NT2/D1 (cell line): ENCODE measurements at regions not wholly inside any gene's neighbourhood (a gene's known extent, or its start where the extent isn't known, plus 50 kb on each side); places are given as distances from the start of the nearest gene placed in this dataset.

Experiments
- DNase-seq: peaks from one replicate; pipeline ENCODE4 v3.0.0-alpha.2; 2011; ENCODE audit warnings: low read depth, low spot score
- H3K27me3 ChIP-seq: 2 replicates; pipeline ENCODE4 v1.6.0; 2011; ENCODE audit warnings: mild to moderate bottlenecking; ENCODE audit not compliant: insufficient read length, insufficient read depth
- H3K36me3 ChIP-seq: 2 replicates; pipeline ENCODE4 v1.6.1; 2011; ENCODE audit warnings: mild to moderate bottlenecking, low read length, mixed read lengths; ENCODE audit not compliant: insufficient read depth, insufficient read length
- H3K4me1 ChIP-seq: 2 replicates; pipeline ENCODE4 v1.5.1; 2011; ENCODE audit not compliant: insufficient read depth, insufficient read length
- H3K4me3 ChIP-seq: 2 replicates; pipeline ENCODE4 v1.5.1; 2011; ENCODE audit warnings: low read depth; ENCODE audit not compliant: insufficient read length
- H3K9ac ChIP-seq: 2 replicates; pipeline ENCODE4 v1.6.0; 2011; ENCODE audit warnings: low read depth; ENCODE audit not compliant: insufficient read length
- H3K9me3 ChIP-seq: 2 replicates; pipeline ENCODE4 v1.5.1; 2011; ENCODE audit warnings: mild to moderate bottlenecking, low read length; ENCODE audit not compliant: insufficient read depth
- SUZ12 ChIP-seq: IDR thresholded peaks from 2 replicates; pipeline ENCODE4 v1.6.1; 2011; ENCODE audit not compliant: insufficient read length, insufficient read depth; ENCODE audit errors: extremely low read depth
- YY1 ChIP-seq: IDR thresholded peaks from 2 replicates; pipeline ENCODE4 v1.6.1; 2011; ENCODE audit not compliant: insufficient read length, insufficient read depth
- ZNF274 ChIP-seq: IDR thresholded peaks from 2 replicates; pipeline ENCODE4 v1.6.1; 2011; ENCODE audit warnings: mild to moderate bottlenecking, low read depth, low read length

- TF ChIP-seq SUZ12 (no peak), YY1 (no peak), ZNF274 (no peak)
- H3K27me3 ChIP-seq = no peaks in the 10 kb centered on the region
- H3K4me3 ChIP-seq = no peak overlapping the region
- DNase-seq = no peak
- no peaks in the 10 kb centered on the region for H3K9me3 ChIP-seq
- no peaks in the 10 kb centered on the region for H3K36me3 ChIP-seq
- H3K4me1 ChIP-seq = no peaks in the 10 kb centered on the region
- H3K9ac ChIP-seq = no peak overlapping the region
Observed at GRCh38 chr3:189082666-189083427, 88.9 kb upstream of the TPRG1 start.

GRCh38 chr3:189084620-189085019 lies 87.2 kb upstream of the TPRG1 start:
- H3K27me3 ChIP-seq = no peaks in the 10 kb centered on the region
- H3K36me3 ChIP-seq = no peaks in the 10 kb centered on the region
- TF ChIP-seq SUZ12 (no peak), YY1 (no peak), ZNF274 (no peak)
- H3K9me3 ChIP-seq = no peaks in the 10 kb centered on the region
- no peak overlapping the region for H3K4me3 ChIP-seq
- no peak overlapping the region for H3K9ac ChIP-seq
- no peaks in the 10 kb centered on the region for H3K4me1 ChIP-seq
- no peak for DNase-seq

- H3K9me3 ChIP-seq = 0 out of 2 replicates have a peak, but pooled peaks cover 4% of the 10 kb centered on the region
- no peaks in the 10 kb centered on the region for H3K4me1 ChIP-seq
- DNase-seq = no peak
- no peak overlapping the region for H3K9ac ChIP-seq
- H3K4me3 ChIP-seq = no peak overlapping the region
- no peaks in the 10 kb centered on the region for H3K36me3 ChIP-seq
- no peak for TF ChIP-seq SUZ12
- TF ChIP-seq YY1 = no peak
- no peak for TF ChIP-seq ZNF274
- H3K27me3 ChIP-seq = no peaks in the 10 kb centered on the region
Observed at GRCh38 chr3:189092547-189092946, 79.2 kb upstream of the TPRG1 start.

GRCh38 chr3:189094539-189094938 lies 77.2 kb upstream of the TPRG1 start:
- Histone ChIP-seq H3K36me3 (no peaks in the 10 kb centered on the region), H3K4me1 (no peaks in the 10 kb centered on the region), H3K9ac (no peak overlapping the region), H3K27me3 (no peaks in the 10 kb centered on the region), H3K9me3 (0 out of 2 replicates have a peak, but pooled peaks cover 4% of the 10 kb centered on the region), H3K4me3 (no peak overlapping the region)
- TF ChIP-seq SUZ12 (no peak), ZNF274 (no peak), YY1 (no peak)
- no peak for DNase-seq

- H3K27me3 ChIP-seq = no peaks in the 10 kb centered on the region
- no peak overlapping the region for H3K9ac ChIP-seq
- no peak overlapping the region for H3K4me3 ChIP-seq
- H3K9me3 ChIP-seq = 0 out of 2 replicates have a peak, but pooled peaks cover 4% of the 10 kb centered on the region
- TF ChIP-seq ZNF274 (no peak), YY1 (no peak), SUZ12 (no peak)
- H3K36me3 ChIP-seq = no peaks in the 10 kb centered on the region
- H3K4me1 ChIP-seq = no peaks in the 10 kb centered on the region
- DNase-seq = no peak
Observed at GRCh38 chr3:189096092-189096491, 75.7 kb upstream of the TPRG1 start.

GRCh38 chr3:189099031-189099471 lies 72.7 kb upstream of the TPRG1 start:
- H3K4me1 ChIP-seq = no peaks in the 10 kb centered on the region
- H3K36me3 ChIP-seq = no peaks in the 10 kb centered on the region
- TF ChIP-seq SUZ12 (no peak), ZNF274 (no peak), YY1 (no peak)
- 0 out of 2 replicates have a peak, but pooled peaks cover 1% of the 10 kb centered on the region for H3K9me3 ChIP-seq
- no peak overlapping the region for H3K9ac ChIP-seq
- no peak overlapping the region for H3K4me3 ChIP-seq
- no peak for DNase-seq
- no peaks in the 10 kb centered on the region for H3K27me3 ChIP-seq

GRCh38 chr3:189099505-189100290 lies 72.1 kb upstream of the TPRG1 start:
- Histone ChIP-seq H3K27me3 (no peaks in the 10 kb centered on the region), H3K4me1 (no peaks in the 10 kb centered on the region), H3K9me3 (no peaks in the 10 kb centered on the region), H3K9ac (no peak overlapping the region), H3K4me3 (no peak overlapping the region), H3K36me3 (no peaks in the 10 kb centered on the region)
- no peak for DNase-seq
- TF ChIP-seq SUZ12 = no peak
- TF ChIP-seq ZNF274 = no peak
- TF ChIP-seq YY1 = no peak
